Aorta (tissue), 5 donors: ENCODE measurements at regions not wholly inside any gene's neighbourhood (a gene's known extent, or its start where the extent isn't known, plus 50 kb on each side); places are given as distances from the start of the nearest gene placed in this dataset.

Source experiments
- ATAC-seq: fragments of 200-7000 bp; cut with Tn5 transposase; one replicate; pipeline ENCODE4 v1.9.1; 2022; ENCODE audit warnings: moderate library complexity; ENCODE audit not compliant: low FRiP score
- DNase-seq, 2 donors: peaks; one replicate each; pipeline ENCODE4 v3.0.0-alpha.2; 2020
- H3K27ac ChIP-seq, 2 donors: one replicate each; pipeline ENCODE4 v1.5.1; 2013; ENCODE audit warnings: low read length in 2 of 2, mild to moderate bottlenecking in 2 of 2, moderate library complexity in 2 of 2, control low read depth in 1 of 2, inconsistent platforms in 1 of 2, low read depth in 1 of 2
- H3K27me3 ChIP-seq, 2 donors: one replicate each; pipeline ENCODE4 v1.6.1; 2013; ENCODE audit warnings: control low read depth in 1 of 2, low read length in 1 of 2, mild to moderate bottlenecking in 1 of 2, moderate library complexity in 1 of 2; ENCODE audit not compliant: insufficient read depth in 2 of 2, control insufficient read depth in 1 of 2
- H3K36me3 ChIP-seq, 2 donors: one replicate each; pipeline ENCODE4 v1.6.1; 2013; ENCODE audit warnings: control low read depth in 1 of 2, low read length in 1 of 2, mild to moderate bottlenecking in 1 of 2; ENCODE audit not compliant: insufficient read depth in 2 of 2, control insufficient read depth in 1 of 2
- H3K4me1 ChIP-seq, 2 donors: one replicate each; pipeline ENCODE4 v1.6.1; 2013; ENCODE audit warnings: low read length in 2 of 2, control low read depth in 1 of 2, mild to moderate bottlenecking in 1 of 2, moderate library complexity in 1 of 2; ENCODE audit not compliant: insufficient read depth in 2 of 2, control insufficient read depth in 1 of 2
- H3K4me3 ChIP-seq, 2 donors: one replicate each; pipeline ENCODE4 v1.5.1; 2013; ENCODE audit warnings: low read length in 2 of 2, control low read depth in 1 of 2, mild to moderate bottlenecking in 1 of 2
- H3K9me3 ChIP-seq: one replicate; pipeline ENCODE4 v1.6.1; 2013; ENCODE audit warnings: mild to moderate bottlenecking, low read length; ENCODE audit not compliant: control insufficient read depth
- WGBS, 2 donors: extraction: QIAGEN DNeasy Blood & Tissue Kit; methylation state at CpG; one replicate each; pipeline ENCODE4 v1.1.7; 2013; 5-methylcytosine and 5-hydroxymethylcytosine counted together
- intact Hi-C, 2 donors: fragments of 100-400 bp; cut with DNase I; formaldehyde crosslinking; loops; one replicate each; pipeline versions ENCODE4 v1.14.2 to v1.15.0; 2022
- donor health status: healthy with polysubstance abuse.
- donor health status: Bipolar disorder and iron deficiency.
- donor health status: DM: no; HTN: no; CAD: no.
- donor health status: DM: no; HTN: no; CAD: no.
- donor health status: DM: yes; HTN: yes; CAD: no.

- DNase-seq (no peak), ATAC-seq (no peak)
- Histone ChIP-seq H3K36me3 (no peaks in the 10 kb centered on the region), H3K4me3 (no peak overlapping the region), H3K27me3 (no peaks in the 10 kb centered on the region), H3K27ac (no peak overlapping the region), H3K9me3 (no peaks in the 10 kb centered on the region), H3K4me1 (no peaks in the 10 kb centered on the region)
- intact Hi-C loops, result no loop called here
Observed at GRCh38 chr2:19274439-19274838, 84.0 kb downstream of the OSR1 start.

GRCh38 chr2:19272941-19273470, 85.4 kb downstream of the OSR1 start:
- H3K9me3 ChIP-seq, result no peaks in the 10 kb centered on the region
- H3K27ac ChIP-seq, result no peak overlapping the region
- H3K27me3 ChIP-seq, result no peaks in the 10 kb centered on the region
- no peak overlapping the region for H3K4me3 ChIP-seq
- no peaks in the 10 kb centered on the region for H3K4me1 ChIP-seq
- no peak for ATAC-seq
- H3K36me3 ChIP-seq, result no peaks in the 10 kb centered on the region
- WGBS, 2 donors, result 97 to 100% methylated on average over 1 of the region's 1 CpG
- no peak for DNase-seq
- intact Hi-C loops, result no loop called here

- H3K4me3 ChIP-seq, result no peak overlapping the region
- WGBS, 2 donors, result 83 to 86% methylated on average over 4 of the region's 4 CpGs
- ATAC-seq (no peak), DNase-seq (no peak)
- no peaks in the 10 kb centered on the region for H3K27me3 ChIP-seq
- H3K27ac ChIP-seq, result no peak overlapping the region
- H3K36me3 ChIP-seq, result no peaks in the 10 kb centered on the region
- H3K9me3 ChIP-seq, result no peaks in the 10 kb centered on the region
- intact Hi-C loops, result no loop called here
- H3K4me1 ChIP-seq, result no peaks in the 10 kb centered on the region
Observed at GRCh38 chr2:19272039-19272438, 86.4 kb downstream of the OSR1 start.

- 11 to 13% methylated on average over 6 of the region's 6 CpGs for WGBS, 2 donors
- no peak for ATAC-seq
- intact Hi-C loops, result no loop called here
- no peaks in the 10 kb centered on the region for H3K36me3 ChIP-seq
- no peaks in the 10 kb centered on the region for H3K9me3 ChIP-seq
- no peak overlapping the region for H3K4me3 ChIP-seq
- no peaks in the 10 kb centered on the region for H3K4me1 ChIP-seq
- no peak for DNase-seq
- H3K27me3 ChIP-seq, result no peaks in the 10 kb centered on the region
- H3K27ac ChIP-seq, result no peak overlapping the region
Observed at GRCh38 chr2:19264852-19265251, 93.6 kb downstream of the OSR1 start.

GRCh38 chr2:19262150-19262549, 96.3 kb downstream of the OSR1 start:
- WGBS, 2 donors, result 95 to 98% methylated on average over 7 of the region's 7 CpGs
- H3K27me3 ChIP-seq, result no peaks in the 10 kb centered on the region
- DNase-seq (no peak), ATAC-seq (no peak)
- H3K4me3 ChIP-seq, result no peak overlapping the region
- H3K27ac ChIP-seq, result no peak overlapping the region
- intact Hi-C loops, result no loop called here
- no peaks in the 10 kb centered on the region for H3K36me3 ChIP-seq
- no peaks in the 10 kb centered on the region for H3K9me3 ChIP-seq
- no peaks in the 10 kb centered on the region for H3K4me1 ChIP-seq

GRCh38 chr2:19261061-19261460, 97.4 kb downstream of the OSR1 start:
- Histone ChIP-seq H3K4me3 (no peak overlapping the region), H3K27ac (no peak overlapping the region), H3K4me1 (no peaks in the 10 kb centered on the region), H3K9me3 (no peaks in the 10 kb centered on the region), H3K36me3 (no peaks in the 10 kb centered on the region), H3K27me3 (no peaks in the 10 kb centered on the region)
- intact Hi-C loops, result no loop called here
- no peak for ATAC-seq
- DNase-seq, result no peak
- 93 to 94% methylated on average over 4 of the region's 4 CpGs for WGBS, 2 donors

GRCh38 chr2:19256121-19256601, 102.3 kb downstream of the OSR1 start:
- 80 to 83% methylated on average over 3 of the region's 3 CpGs for WGBS, 2 donors
- Histone ChIP-seq H3K27me3 (no peaks in the 10 kb centered on the region), H3K27ac (no peak overlapping the region), H3K4me1 (no peaks in the 10 kb centered on the region), H3K9me3 (no peaks in the 10 kb centered on the region), H3K4me3 (no peak overlapping the region), H3K36me3 (no peaks in the 10 kb centered on the region)
- DNase-seq (no peak), ATAC-seq (no peak)
- intact Hi-C loops, result no loop called here

GRCh38 chr2:19255481-19255880, 102.9 kb downstream of the OSR1 start:
- Histone ChIP-seq H3K27me3 (no peaks in the 10 kb centered on the region), H3K4me1 (no peaks in the 10 kb centered on the region), H3K36me3 (no peaks in the 10 kb centered on the region), H3K4me3 (no peak overlapping the region), H3K9me3 (no peaks in the 10 kb centered on the region), H3K27ac (no peak overlapping the region)
- DNase-seq, result no peak
- no peak for ATAC-seq
- intact Hi-C loops, result no loop called here

- Histone ChIP-seq H3K4me3 (no peak overlapping the region), H3K36me3 (no peaks in the 10 kb centered on the region), H3K9me3 (no peaks in the 10 kb centered on the region), H3K27ac (no peak overlapping the region), H3K27me3 (no peaks in the 10 kb centered on the region), H3K4me1 (no peaks in the 10 kb centered on the region)
- ATAC-seq, result no peak
- 87 to 89% methylated on average over 4 of the region's 4 CpGs for WGBS, 2 donors
- intact Hi-C loops, result no loop called here
- no peak for DNase-seq
Observed at GRCh38 chr2:19251554-19251953, 106.9 kb downstream of the OSR1 start.
